GM12878 (cell line): ENCODE measurements at regions not wholly inside any gene's neighbourhood (a gene's known extent, or its start where the extent isn't known, plus 50 kb on each side); places are given as distances from the start of the nearest gene placed in this dataset.

Experiments
- ATAC-seq: fragments of 200-7000 bp; cut with Tn5 transposase; 3 replicates; pipeline ENCODE4 v1.9.1; 2020; ENCODE audit warnings: mild to moderate bottlenecking, moderate library complexity
- BruUV-seq: library from RNA; stranded (reverse); fragments of 400-500 nt; replicated peaks from 2 replicates; lab custom pipeline; 2021; lab: Mats Ljungman, UMichigan
- CTCF ChIA-PET: fragments of 300-600 bp; sonication (Branson Sonifier 250); formaldehyde crosslinking; extraction: SDS; loops from one replicate; lab custom pipeline; 2021; ENCODE audit warnings: inconsistent platforms; lab: Yijun Ruan, JAX
- POLR2A ChIA-PET: fragments of 350-600 bp; formaldehyde crosslinking; extraction: SDS; loops from one replicate; lab custom pipeline; 2021; ENCODE audit warnings: inconsistent platforms; lab: Charles Lee
- RAD21 ChIA-PET: fragments of 300-600 bp; sonication (Branson Sonifier 250); formaldehyde crosslinking; loops from one replicate; lab custom pipeline; 2023; ENCODE audit warnings: antibody characterized with exemption; ENCODE audit not compliant: unreplicated experiment; lab: Charles Lee
- SMC1A ChIA-PET: fragments of 300-600 bp; sonication (Branson Sonifier 250); formaldehyde crosslinking; loops from one replicate; lab custom pipeline; 2023; ENCODE audit not compliant: unreplicated experiment, uncharacterized antibody; lab: Charles Lee
- DNase-seq: peaks from one replicate; pipeline ENCODE4 v3.0.0-alpha.2; 2011; ENCODE audit warnings: low read depth, low spot score
- FAIRE-seq: peaks from 3 replicates; lab custom pipeline; 2011; peaks lifted over from hg19 to GRCh38; lab: Jason Lieb, UNC
- H2AFZ ChIP-seq: 2 replicates; pipeline ENCODE4 v1.6.0; 2011; ENCODE audit warnings: low read depth, low read length, control low read depth; ENCODE audit not compliant: control insufficient read depth
- H3K27ac ChIP-seq: 2 replicates; pipeline ENCODE4 v1.5.1; 2011; ENCODE audit warnings: control low read depth; ENCODE audit not compliant: control insufficient read depth, insufficient read depth
- H3K27me3 ChIP-seq, 2 experiments: replicated peaks in 1 of 2; 2 replicates each; pipeline versions ENCODE4 v1.6.0 to v1.6.1; 2011; ENCODE audit warnings: low read length in 1 of 2; ENCODE audit not compliant: control insufficient read depth in 2 of 2, insufficient read depth in 2 of 2
- H3K36me3 ChIP-seq, 2 experiments: 2 replicates each; pipeline ENCODE4 v1.5.1; 2011; ENCODE audit warnings: low read length in 1 of 2; ENCODE audit not compliant: control insufficient read depth in 2 of 2, insufficient read depth in 2 of 2
- H3K4me1 ChIP-seq: 2 replicates; pipeline ENCODE4 v1.6.1; 2011; ENCODE audit warnings: mild to moderate bottlenecking, low read length, moderate library complexity, mixed read lengths; ENCODE audit not compliant: control insufficient read depth, insufficient read depth
- H3K4me2 ChIP-seq: 2 replicates; pipeline ENCODE4 v1.6.0; 2011; ENCODE audit warnings: control low read depth; ENCODE audit not compliant: control insufficient read depth, insufficient read depth
- H3K4me3 ChIP-seq: fragments of 200-600 bp; sonication (generic); 2 replicates; pipeline ENCODE4 v1.5.1; 2016
- H3K79me2 ChIP-seq: 2 replicates; pipeline ENCODE4 v1.6.0; 2011; ENCODE audit warnings: low read length; ENCODE audit not compliant: control insufficient read depth, insufficient read depth
- H3K9ac ChIP-seq: 2 replicates; pipeline ENCODE4 v1.8.0; 2011; ENCODE audit warnings: low read length, control low read depth, mixed read lengths; ENCODE audit not compliant: control insufficient read depth, insufficient read depth
- H3K9me3 ChIP-seq: replicated peaks from 3 replicates; pipeline ENCODE4 v1.5.1; 2011; ENCODE audit warnings: mild to moderate bottlenecking, low read length; ENCODE audit not compliant: control insufficient read depth, insufficient read depth
- H4K20me1 ChIP-seq: 2 replicates; pipeline ENCODE4 v1.6.0; 2011; ENCODE audit not compliant: control insufficient read depth, insufficient read depth
- BCL3 ChIP-seq: IDR thresholded peaks from 2 replicates; pipeline ENCODE4 v1.6.1; 2011; ENCODE audit warnings: borderline replicate concordance, low read depth, mild to moderate bottlenecking, moderate library complexity, low read length; ENCODE audit not compliant: insufficient read depth, poor library complexity, severe bottlenecking
- EP300 ChIP-seq, 2 experiments: fragments of 150-350 bp in 1 of 2; IDR thresholded peaks; 2 replicates each; pipeline ENCODE4 v1.6.1; 2011 to 2012; ENCODE audit warnings: low read depth in 2 of 2, low read length in 2 of 2, borderline replicate concordance in 1 of 2, improper control_type of control experiment in 1 of 2, inconsistent platforms in 1 of 2; ENCODE audit not compliant: control insufficient read depth in 1 of 2
- GABPA ChIP-seq: IDR thresholded peaks from 2 replicates; pipeline ENCODE4 v1.6.1; 2014; ENCODE audit warnings: antibody characterized with exemption, low read depth, mild to moderate bottlenecking, inconsistent platforms
- GATAD2B ChIP-seq: fragments of 450-650 bp; conservative IDR thresholded peaks from 2 replicates; pipeline ENCODE4 v1.6.1; 2017; ENCODE audit warnings: low read depth, mild to moderate bottlenecking, moderate library complexity
- JUND ChIP-seq: IDR thresholded peaks from 2 replicates; pipeline ENCODE4 v1.6.1; 2012; ENCODE audit warnings: low read depth, mild to moderate bottlenecking, low read length, improper control_type of control experiment, moderate library complexity
- MXI1 ChIP-seq: fragments of 150-350 bp; IDR thresholded peaks from 2 replicates; pipeline ENCODE4 v1.6.1; 2011; ENCODE audit warnings: low read depth, mild to moderate bottlenecking, inconsistent platforms, low read length, improper control_type of control experiment
- NR2C2 ChIP-seq: IDR thresholded peaks from 2 replicates; pipeline ENCODE4 v1.6.1; 2011; ENCODE audit warnings: borderline replicate concordance, low read depth; ENCODE audit not compliant: control insufficient read depth, insufficient read length
- RBBP5 ChIP-seq: fragments of 200-600 bp; sonication (generic); conservative IDR thresholded peaks from 2 replicates; pipeline ENCODE4 v1.6.1; 2016
- USF1 ChIP-seq: IDR thresholded peaks from 2 replicates; pipeline ENCODE4 v1.6.1; 2011; ENCODE audit warnings: borderline replicate concordance, low read depth, mild to moderate bottlenecking, moderate library complexity, mixed read lengths, low read length; ENCODE audit not compliant: insufficient read depth; ENCODE audit errors: extremely low read length
- ZSCAN29 ChIP-seq: fragments of 450-650 bp; IDR thresholded peaks from 2 replicates; pipeline ENCODE4 v1.6.1; 2017; ENCODE audit warnings: mild to moderate bottlenecking, moderate library complexity
- WGBS: methylation state at CpG from one replicate; pipeline ENCODE4 v1.1.6; 2016; ENCODE audit warnings: low lambda C conversion rate; ENCODE audit not compliant: insufficient replicate concordance, insufficient coverage; ENCODE audit errors: missing lambda C conversion rate; 5-methylcytosine and 5-hydroxymethylcytosine counted together
- in situ Hi-C: fragments of 300-500 bp; cut with MboI; formaldehyde crosslinking; loops from 9 replicates; pipeline ENCODE4 v1.14.3; 2018; ENCODE audit warnings: mixed read lengths
- intact Hi-C: fragments of 100-400 bp; cut with micrococcal nuclease; formaldehyde crosslinking; loops from one replicate; pipeline ENCODE4 v1.14.2; 2022; ENCODE audit not compliant: unreplicated experiment

GRCh38 chr6:40792183-40792582, 205.0 kb upstream of the LRFN2 start:
- Histone ChIP-seq H3K4me3 (no peak overlapping the region), H3K36me3 (no peaks in the 10 kb centered on the region), H4K20me1 (no peaks in the 10 kb centered on the region), H3K27me3 (0 out of 4 replicates have a peak, but pooled peaks cover 0 to 4% of the 10 kb centered on the region in 2 experiments), H2AFZ (no peak overlapping the region), H3K9me3 (no peaks in the 10 kb centered on the region), H3K79me2 (no peaks in the 10 kb centered on the region), H3K4me1 (peaks cover 11% of the 10 kb centered on the region), H3K27ac (no peak overlapping the region), H3K4me2 (no peak overlapping the region), H3K9ac (no peak overlapping the region)
- ChIA-PET RAD21 (no interaction called here), POLR2A (no interaction called here), CTCF (interaction anchor here (1.1 kb wide), 1 partner anchor 13 kb away, joined by 3 read pairs; no protein-coding TSS in a partner anchor), SMC1A (no interaction called here)
- intact Hi-C loops (no loop called here), in situ Hi-C loops (no loop called here)
- WGBS = 77% methylated on average over 2 of the region's 2 CpGs
- no peak for FAIRE-seq
- no peak for TF ChIP-seq GABPA
- TF ChIP-seq JUND = no peak
- TF ChIP-seq MXI1 = no peak
- TF ChIP-seq USF1 = no peak
- TF ChIP-seq BCL3 = no peak
- no peak for TF ChIP-seq ZSCAN29
- no peak for TF ChIP-seq GATAD2B
- no peak for TF ChIP-seq NR2C2
- no peak for TF ChIP-seq EP300 (IDR thresholded peaks at IDR 0.05; ENCODE audit: borderline replicate concordance in 1 of 2, control insufficient read depth in 1 of 2, low read depth in 2 of 2, low read length in 2 of 2)
- TF ChIP-seq RBBP5 = no peak
- no TSS peak for BruUV-seq
- DNase-seq = no peak
- no peak for ATAC-seq
